ENCODE measurements at regions not wholly inside any gene's neighbourhood (a gene's known extent, or its start where the extent isn't known, plus 50 kb on each side); places are given as distances from the start of the nearest gene placed in this dataset.
A peak's percentile ranks its signal among the peaks of the same experiment; 100 is the strongest.

DNA sequence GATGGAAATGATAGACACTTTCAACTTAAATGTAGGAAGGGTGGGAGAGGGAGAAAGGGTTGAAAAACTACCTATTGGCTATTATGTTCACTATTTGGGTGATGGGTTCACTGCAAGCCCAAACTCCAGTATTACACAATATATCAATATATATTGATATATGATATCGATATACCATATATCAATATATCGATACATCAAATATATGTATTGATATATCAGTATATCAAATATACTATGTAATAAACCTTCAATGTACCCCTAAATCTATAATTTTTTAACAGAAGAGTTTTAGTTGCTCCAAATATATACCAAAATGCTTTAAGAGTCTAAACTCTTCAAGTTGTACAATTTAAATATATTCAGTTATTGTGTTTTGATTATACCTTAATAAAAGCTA lies 302.0 kb upstream of the RGMB start:
- no peak overlapping the region for H3K9ac ChIP-seq (ENCODE audit: low read length)
- no peaks in the 10 kb centered on the region for H3K36me3 ChIP-seq (ENCODE audit: control insufficient read depth, insufficient read depth, low read length, severe bottlenecking)
- no peak overlapping the region for H3K4me3 ChIP-seq (ENCODE audit: low read length)
- no peak for DNase-seq (ENCODE audit: low read depth)
- H3K27me3 ChIP-seq (replicated peaks; ENCODE audit: control insufficient read depth, insufficient read depth, low read length): no peaks in the 10 kb centered on the region
- H3K9me3 ChIP-seq (ENCODE audit: control insufficient read depth, low read length): no peaks in the 10 kb centered on the region
- peaks cover 42% of the 10 kb centered on the region for H3K4me1 ChIP-seq (ENCODE audit: control insufficient read depth, insufficient read depth, low read length)

DNA sequence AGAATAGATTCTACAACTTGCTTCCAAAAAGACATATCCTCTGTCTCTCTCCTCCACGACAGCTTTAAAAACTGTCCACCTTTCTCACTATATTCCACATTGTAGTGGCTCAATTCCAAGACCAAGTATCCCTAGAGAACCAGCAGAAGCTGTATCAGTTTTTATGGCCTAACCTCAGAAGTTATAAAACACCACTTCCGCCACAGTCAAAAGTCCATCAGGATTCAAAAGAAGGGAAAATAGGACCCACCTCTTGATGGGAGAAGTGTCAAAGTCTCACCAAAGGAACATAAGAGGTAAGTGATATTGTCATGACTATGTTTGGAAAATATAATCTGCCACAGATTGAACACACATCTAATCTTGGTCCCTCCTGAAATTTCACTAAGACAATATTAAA lies 299.2 kb upstream of the RGMB start:
- no peak overlapping the region for H3K9ac ChIP-seq (ENCODE audit: low read length)
- no peaks in the 10 kb centered on the region for H3K36me3 ChIP-seq (ENCODE audit: control insufficient read depth, insufficient read depth, low read length, severe bottlenecking)
- peak overlapping the region; percentile 8 for H3K4me3 ChIP-seq (ENCODE audit: low read length)
- peaks cover 29% of the 10 kb centered on the region for H3K4me1 ChIP-seq (ENCODE audit: control insufficient read depth, insufficient read depth, low read length)
- no peak for DNase-seq (ENCODE audit: low read depth)
- no peaks in the 10 kb centered on the region for H3K27me3 ChIP-seq (replicated peaks; ENCODE audit: control insufficient read depth, insufficient read depth, low read length)
- no peaks in the 10 kb centered on the region for H3K9me3 ChIP-seq (ENCODE audit: control insufficient read depth, low read length)

DNA sequence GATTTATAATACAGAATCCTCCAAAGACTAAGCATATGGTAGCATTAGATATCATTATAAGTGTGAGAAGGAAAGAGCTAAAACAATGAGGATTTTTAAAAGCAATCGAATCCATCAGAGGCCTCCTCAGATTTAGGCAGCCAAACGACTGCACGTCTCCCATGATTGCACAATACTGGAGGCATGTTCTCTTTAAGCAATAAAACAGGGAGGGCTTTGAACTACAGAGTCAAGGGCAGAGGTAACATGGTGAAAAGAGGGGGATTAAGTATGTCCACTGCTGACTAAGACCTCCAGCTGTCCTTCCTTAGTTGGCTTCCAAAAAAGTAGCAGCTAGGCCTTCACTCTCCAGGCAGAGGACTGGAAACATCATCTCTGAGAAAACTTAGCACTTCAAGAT lies 298.7 kb upstream of the RGMB start:
- H3K4me1 ChIP-seq (ENCODE audit: control insufficient read depth, insufficient read depth, low read length): peaks cover 31% of the 10 kb centered on the region
- H3K36me3 ChIP-seq (ENCODE audit: control insufficient read depth, insufficient read depth, low read length, severe bottlenecking): no peaks in the 10 kb centered on the region
- peak; percentile 43 for DNase-seq (ENCODE audit: low read depth)
- H3K9me3 ChIP-seq (ENCODE audit: control insufficient read depth, low read length): no peaks in the 10 kb centered on the region
- no peak overlapping the region for H3K9ac ChIP-seq (ENCODE audit: low read length)
- H3K27me3 ChIP-seq (replicated peaks; ENCODE audit: control insufficient read depth, insufficient read depth, low read length): no peaks in the 10 kb centered on the region
- H3K4me3 ChIP-seq (ENCODE audit: low read length): peak overlapping the region; percentile 8

DNA sequence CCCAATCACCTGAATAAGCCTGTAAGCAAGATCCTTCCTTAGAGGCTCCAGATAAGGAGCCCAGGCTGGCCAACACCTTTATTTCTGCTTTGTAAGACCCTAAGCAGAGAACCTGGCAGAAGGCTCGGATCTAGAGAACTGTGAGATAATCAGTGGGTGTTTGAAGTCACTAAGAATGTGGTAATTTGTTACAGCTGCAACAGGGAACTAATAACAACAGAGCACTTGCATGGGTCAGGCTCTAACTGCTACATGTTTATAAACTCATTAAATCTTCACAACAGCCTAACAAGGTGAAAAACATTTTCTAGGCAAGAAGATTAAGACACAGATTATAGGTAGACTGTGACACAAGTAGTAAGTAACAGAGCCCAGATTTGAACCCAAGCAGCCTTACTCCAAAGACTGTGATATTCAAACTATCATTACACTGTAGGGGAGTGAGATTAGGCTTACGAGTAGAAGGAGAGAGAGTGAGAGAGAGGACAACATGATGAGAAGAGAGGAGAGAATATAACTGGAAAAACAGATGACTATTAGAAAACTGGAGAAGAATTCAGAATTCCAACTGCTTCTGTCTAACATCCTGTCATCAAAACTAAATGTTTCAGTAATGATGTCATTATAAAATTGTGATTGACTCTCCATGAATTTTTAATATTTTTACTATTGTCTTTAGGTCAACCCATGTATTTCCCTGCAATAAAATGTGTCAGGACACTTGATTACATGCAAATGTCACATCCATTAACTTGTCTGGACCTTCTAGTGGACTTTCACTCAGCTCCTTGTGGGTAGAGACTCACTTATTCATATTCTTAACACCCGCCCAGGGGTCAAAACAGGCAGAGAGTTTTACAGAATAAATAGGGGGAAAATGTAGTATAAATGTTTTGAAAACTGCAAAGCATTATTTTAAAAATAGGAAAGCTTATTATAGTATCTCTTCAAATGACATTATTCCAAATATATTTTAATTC lies 290.9 kb upstream of the RGMB start:
- no peaks in the 10 kb centered on the region for H3K9me3 ChIP-seq (ENCODE audit: control insufficient read depth, low read length)
- H3K4me1 ChIP-seq (ENCODE audit: control insufficient read depth, insufficient read depth, low read length): peaks cover 21% of the 10 kb centered on the region
- no peak overlapping the region for H3K9ac ChIP-seq (ENCODE audit: low read length)
- DNase-seq (ENCODE audit: low read depth): no peak
- no peaks in the 10 kb centered on the region for H3K27me3 ChIP-seq (replicated peaks; ENCODE audit: control insufficient read depth, insufficient read depth, low read length)
- H3K36me3 ChIP-seq (ENCODE audit: control insufficient read depth, insufficient read depth, low read length, severe bottlenecking): no peaks in the 10 kb centered on the region
- H3K4me3 ChIP-seq (ENCODE audit: low read length): no peak overlapping the region

DNA sequence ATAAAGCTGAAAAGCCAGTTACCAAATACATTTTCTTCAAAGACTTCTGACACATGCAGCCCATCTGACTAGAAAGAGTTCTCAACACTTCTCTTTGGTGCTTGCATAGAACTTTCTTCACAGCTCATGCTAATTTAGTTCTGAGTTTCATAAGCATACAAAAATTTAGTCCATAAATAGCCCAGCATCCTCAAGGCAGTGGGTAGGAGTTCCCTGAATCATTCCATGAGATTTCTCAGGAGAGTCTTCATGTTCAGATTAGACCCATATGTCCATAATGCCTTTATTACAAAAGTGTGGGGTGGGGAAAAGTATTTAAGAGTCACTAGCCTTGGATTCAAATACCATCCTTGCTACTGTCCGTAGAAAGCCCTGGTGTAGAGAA lies 290.2 kb upstream of the RGMB start:
- Histone ChIP-seq H3K9me3 (ENCODE audit: control insufficient read depth, low read length) (no peaks in the 10 kb centered on the region), H3K9ac (ENCODE audit: low read length) (no peak overlapping the region), H3K4me3 (ENCODE audit: low read length) (no peak overlapping the region), H3K4me1 (ENCODE audit: control insufficient read depth, insufficient read depth, low read length) (peaks cover 21% of the 10 kb centered on the region), H3K27me3 (replicated peaks; ENCODE audit: control insufficient read depth, insufficient read depth, low read length) (no peaks in the 10 kb centered on the region), H3K36me3 (ENCODE audit: control insufficient read depth, insufficient read depth, low read length, severe bottlenecking) (no peaks in the 10 kb centered on the region)
- DNase-seq (ENCODE audit: low read depth): peak; percentile 84

- Histone ChIP-seq H3K4me3 (ENCODE audit: low read length) (no peak overlapping the region), H3K9me3 (ENCODE audit: control insufficient read depth, low read length) (peaks cover 4% of the 10 kb centered on the region)
- DNase-seq (ENCODE audit: low read depth): no peak
Observed at GRCh38 chr5:98489021-98489420, 284.4 kb upstream of the RGMB start.

DNA sequence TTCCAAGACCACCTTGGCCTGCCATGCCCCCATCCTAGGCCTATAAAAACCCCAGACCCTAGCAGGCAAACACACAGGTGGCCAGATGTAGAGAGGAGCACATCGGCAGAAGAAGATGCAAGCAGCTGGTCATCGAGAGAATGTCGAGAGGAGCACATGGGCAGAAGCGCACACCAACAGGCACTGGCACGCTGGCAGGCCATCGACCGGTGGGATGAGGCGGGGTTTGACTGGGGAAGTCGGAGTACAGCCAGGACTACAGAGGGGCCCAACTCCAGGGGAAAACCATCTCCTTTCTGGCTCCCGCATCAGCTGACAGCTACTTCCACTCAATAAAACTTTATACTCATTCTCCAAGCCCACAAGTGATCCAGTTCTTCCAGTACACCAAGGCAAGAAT lies 283.1 kb upstream of the RGMB start:
- DNase-seq (ENCODE audit: low read depth): no peak
- peaks cover 6% of the 10 kb centered on the region for H3K9me3 ChIP-seq (ENCODE audit: control insufficient read depth, low read length)
- no peaks in the 10 kb centered on the region for H3K36me3 ChIP-seq (ENCODE audit: control insufficient read depth, insufficient read depth, low read length, severe bottlenecking)

More at GRCh38 chr5:98489021-98489420, 284.4 kb upstream of the RGMB start:
- H3K27me3 ChIP-seq (replicated peaks; ENCODE audit: control insufficient read depth, insufficient read depth, low read length): no peaks in the 10 kb centered on the region
- H3K4me1 ChIP-seq (ENCODE audit: control insufficient read depth, insufficient read depth, low read length): no peaks in the 10 kb centered on the region
- no peak overlapping the region for H3K9ac ChIP-seq (ENCODE audit: low read length)
- H3K36me3 ChIP-seq (ENCODE audit: control insufficient read depth, insufficient read depth, low read length, severe bottlenecking): no peaks in the 10 kb centered on the region

GRCh38 chr5:98492258-98492657 lies 281.2 kb upstream of the RGMB start:
- Histone ChIP-seq H3K9me3 (ENCODE audit: control insufficient read depth, low read length) (peaks cover 6% of the 10 kb centered on the region), H3K4me1 (ENCODE audit: control insufficient read depth, insufficient read depth, low read length) (no peaks in the 10 kb centered on the region), H3K36me3 (ENCODE audit: control insufficient read depth, insufficient read depth, low read length, severe bottlenecking) (no peaks in the 10 kb centered on the region), H3K9ac (ENCODE audit: low read length) (no peak overlapping the region), H3K27me3 (replicated peaks; ENCODE audit: control insufficient read depth, insufficient read depth, low read length) (no peaks in the 10 kb centered on the region), H3K4me3 (ENCODE audit: low read length) (no peak overlapping the region)
- DNase-seq (ENCODE audit: low read depth): no peak

More for the DNA sequence above, 283.1 kb upstream of the RGMB start:
- no peak overlapping the region for H3K9ac ChIP-seq (ENCODE audit: low read length)
- H3K27me3 ChIP-seq (replicated peaks; ENCODE audit: control insufficient read depth, insufficient read depth, low read length): no peaks in the 10 kb centered on the region
- H3K4me3 ChIP-seq (ENCODE audit: low read length): no peak overlapping the region
- no peaks in the 10 kb centered on the region for H3K4me1 ChIP-seq (ENCODE audit: control insufficient read depth, insufficient read depth, low read length)

DNA sequence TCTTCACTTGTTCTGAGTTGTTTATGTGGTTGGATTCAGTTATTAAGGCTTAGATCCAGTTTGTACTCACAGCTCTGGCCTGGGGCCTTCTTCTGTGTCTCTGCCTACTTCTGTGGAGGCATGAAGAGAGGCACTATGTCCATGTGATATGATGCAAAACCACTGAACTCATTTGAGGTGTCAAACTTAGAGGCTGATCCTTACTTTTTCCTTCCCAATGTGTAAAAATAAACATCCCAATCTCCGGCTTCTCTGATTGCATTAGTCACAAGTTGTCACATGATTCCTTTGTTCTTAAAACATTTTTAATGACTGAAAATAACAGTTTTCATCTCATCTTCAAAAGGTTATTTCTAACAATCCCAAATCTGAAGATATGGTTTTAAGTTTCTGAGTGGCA lies 276.0 kb upstream of the RGMB start:
- H3K36me3 ChIP-seq (ENCODE audit: control insufficient read depth, insufficient read depth, low read length, severe bottlenecking): no peaks in the 10 kb centered on the region
- H3K4me1 ChIP-seq (ENCODE audit: control insufficient read depth, insufficient read depth, low read length): no peaks in the 10 kb centered on the region
- peaks cover 6% of the 10 kb centered on the region for H3K9me3 ChIP-seq (ENCODE audit: control insufficient read depth, low read length)
- no peak overlapping the region for H3K9ac ChIP-seq (ENCODE audit: low read length)
- H3K4me3 ChIP-seq (ENCODE audit: low read length): no peak overlapping the region
- no peaks in the 10 kb centered on the region for H3K27me3 ChIP-seq (replicated peaks; ENCODE audit: control insufficient read depth, insufficient read depth, low read length)
- no peak for DNase-seq (ENCODE audit: low read depth)

GRCh38 chr5:98498028-98498427 lies 275.4 kb upstream of the RGMB start:
- Histone ChIP-seq H3K9me3 (ENCODE audit: control insufficient read depth, low read length) (peaks cover 6% of the 10 kb centered on the region), H3K4me1 (ENCODE audit: control insufficient read depth, insufficient read depth, low read length) (no peaks in the 10 kb centered on the region), H3K9ac (ENCODE audit: low read length) (no peak overlapping the region), H3K27me3 (replicated peaks; ENCODE audit: control insufficient read depth, insufficient read depth, low read length) (no peaks in the 10 kb centered on the region), H3K36me3 (ENCODE audit: control insufficient read depth, insufficient read depth, low read length, severe bottlenecking) (no peaks in the 10 kb centered on the region), H3K4me3 (ENCODE audit: low read length) (no peak overlapping the region)
- DNase-seq (ENCODE audit: low read depth): no peak

DNA sequence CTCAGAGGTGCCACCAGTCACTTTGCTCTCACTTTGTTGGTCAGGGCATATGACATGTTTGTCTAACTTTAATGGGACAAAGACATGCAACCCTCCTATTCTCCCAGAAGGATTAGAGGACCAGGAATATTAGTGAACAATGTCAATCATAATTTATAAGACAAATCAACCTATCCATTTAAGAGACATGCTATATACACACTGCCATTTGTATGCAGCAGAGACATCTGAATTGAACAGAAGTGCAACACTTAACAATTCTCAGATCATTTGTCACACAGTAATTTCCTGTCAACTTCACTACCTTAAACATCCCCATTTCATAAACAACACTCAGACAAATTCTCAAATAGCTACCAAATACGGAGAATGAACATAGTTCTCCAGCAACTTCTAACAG lies 273.6 kb upstream of the RGMB start:
- H3K9ac ChIP-seq (ENCODE audit: low read length): no peak overlapping the region
- no peaks in the 10 kb centered on the region for H3K9me3 ChIP-seq (ENCODE audit: control insufficient read depth, low read length)
- H3K4me3 ChIP-seq (ENCODE audit: low read length): no peak overlapping the region
- no peaks in the 10 kb centered on the region for H3K4me1 ChIP-seq (ENCODE audit: control insufficient read depth, insufficient read depth, low read length)
- no peaks in the 10 kb centered on the region for H3K27me3 ChIP-seq (replicated peaks; ENCODE audit: control insufficient read depth, insufficient read depth, low read length)
- DNase-seq (ENCODE audit: low read depth): no peak
- no peaks in the 10 kb centered on the region for H3K36me3 ChIP-seq (ENCODE audit: control insufficient read depth, insufficient read depth, low read length, severe bottlenecking)
